ENCODE measurements at regions not wholly inside any gene's neighbourhood (a gene's known extent, or its start where the extent isn't known, plus 50 kb on each side); places are given as distances from the start of the nearest gene placed in this dataset.

GRCh38 chr5:19169426-19169825 lies 818.6 kb downstream of the CDH18 start:
- no peaks in the 10 kb centered on the region for H3K27me3 Mint-ChIP-seq (ENCODE audit: insufficient read depth, unreplicated experiment)
- no TSS peak for BruUV-seq (replicated peaks)
- H3K4me1 Mint-ChIP-seq (ENCODE audit: low read depth, unreplicated experiment): no peaks in the 10 kb centered on the region
- Histone ChIP-seq H3K27me3 (replicated peaks; ENCODE audit: control insufficient read depth, insufficient read depth, low read length) (no peaks in the 10 kb centered on the region), H3K9me3 (no peaks in the 10 kb centered on the region), H3K4me3 (ENCODE audit: low read depth, low read length) (no peak overlapping the region), H3K4me1 (no peaks in the 10 kb centered on the region), H3K36me3 (ENCODE audit: control insufficient read depth, insufficient read depth, low read length) (no peaks in the 10 kb centered on the region)
- H3K4me3 Mint-ChIP-seq (ENCODE audit: unreplicated experiment): no peak overlapping the region
- H3K36me3 Mint-ChIP-seq (ENCODE audit: insufficient read depth, unreplicated experiment): no peaks in the 10 kb centered on the region
- CTCF ChIA-PET: no interaction called here
- peaks cover 8% of the 10 kb centered on the region for H3K9me3 Mint-ChIP-seq (ENCODE audit: unreplicated experiment)
- no peak overlapping the region for H3K27ac Mint-ChIP-seq (ENCODE audit: unreplicated experiment)
- no peak for DNase-seq
- TF ChIP-seq, protein P1, sequence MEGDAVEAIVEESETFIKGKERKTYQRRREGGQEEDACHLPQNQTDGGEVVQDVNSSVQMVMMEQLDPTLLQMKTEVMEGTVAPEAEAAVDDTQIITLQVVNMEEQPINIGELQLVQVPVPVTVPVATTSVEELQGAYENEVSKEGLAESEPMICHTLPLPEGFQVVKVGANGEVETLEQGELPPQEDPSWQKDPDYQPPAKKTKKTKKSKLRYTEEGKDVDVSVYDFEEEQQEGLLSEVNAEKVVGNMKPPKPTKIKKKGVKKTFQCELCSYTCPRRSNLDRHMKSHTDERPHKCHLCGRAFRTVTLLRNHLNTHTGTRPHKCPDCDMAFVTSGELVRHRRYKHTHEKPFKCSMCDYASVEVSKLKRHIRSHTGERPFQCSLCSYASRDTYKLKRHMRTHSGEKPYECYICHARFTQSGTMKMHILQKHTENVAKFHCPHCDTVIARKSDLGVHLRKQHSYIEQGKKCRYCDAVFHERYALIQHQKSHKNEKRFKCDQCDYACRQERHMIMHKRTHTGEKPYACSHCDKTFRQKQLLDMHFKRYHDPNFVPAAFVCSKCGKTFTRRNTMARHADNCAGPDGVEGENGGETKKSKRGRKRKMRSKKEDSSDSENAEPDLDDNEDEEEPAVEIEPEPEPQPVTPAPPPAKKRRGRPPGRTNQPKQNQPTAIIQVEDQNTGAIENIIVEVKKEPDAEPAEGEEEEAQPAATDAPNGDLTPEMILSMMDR (IDR thresholded peaks at IDR 0.05; ENCODE audit: insufficient read depth in 1 of 2, low read depth in 1 of 2, low read length in 1 of 2, severe bottlenecking in 1 of 2, unreplicated experiment in 1 of 2): no peak
- POLR2A ChIA-PET: no interaction called here
- intact Hi-C loops (cut with micrococcal nuclease; ENCODE audit: unreplicated experiment): no loop called here

DNA sequence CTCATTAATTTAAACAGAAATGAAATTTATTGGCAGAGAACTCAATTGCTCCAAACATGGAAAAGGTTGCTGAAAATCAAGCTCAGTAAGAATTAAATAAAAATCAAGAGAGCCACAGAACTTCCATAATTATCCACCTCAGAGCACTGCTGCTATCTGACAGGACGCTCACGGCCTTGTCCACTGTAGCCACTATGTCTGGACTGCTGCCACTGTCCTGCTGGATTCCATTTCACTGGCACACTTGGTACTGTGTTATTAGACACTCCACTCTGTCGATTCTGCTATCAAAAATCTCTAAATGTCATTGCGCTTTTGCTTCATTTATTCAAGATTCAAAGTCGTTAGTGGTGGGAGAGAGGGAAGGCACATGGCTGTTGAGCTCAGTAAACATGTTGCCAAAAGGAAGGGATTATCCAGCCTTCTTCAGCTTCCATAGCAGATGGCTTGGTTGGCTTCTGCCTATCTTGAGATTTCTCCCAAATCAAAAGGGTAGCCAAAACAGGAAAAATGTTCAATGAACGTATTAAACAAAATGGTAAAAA lies 815.0 kb downstream of the CDH18 start:
- DNase-seq: no peak
- no TSS peak for BruUV-seq (replicated peaks)
- no peaks in the 10 kb centered on the region for H3K36me3 ChIP-seq (ENCODE audit: control insufficient read depth, insufficient read depth, low read length)
- Mint-ChIP-seq H3K27ac (ENCODE audit: unreplicated experiment) (no peak overlapping the region), H3K27me3 (ENCODE audit: insufficient read depth, unreplicated experiment) (no peaks in the 10 kb centered on the region), H3K9me3 (ENCODE audit: unreplicated experiment) (no peaks in the 10 kb centered on the region), H3K4me3 (ENCODE audit: unreplicated experiment) (no peak overlapping the region), H3K36me3 (ENCODE audit: insufficient read depth, unreplicated experiment) (no peaks in the 10 kb centered on the region), H3K4me1 (ENCODE audit: low read depth, unreplicated experiment) (no peaks in the 10 kb centered on the region)
- TF ChIP-seq, protein P1 (IDR thresholded peaks at IDR 0.05; ENCODE audit: insufficient read depth in 1 of 2, low read depth in 1 of 2, low read length in 1 of 2, severe bottlenecking in 1 of 2, unreplicated experiment in 1 of 2): no peak
- H3K4me1 ChIP-seq: no peaks in the 10 kb centered on the region
- H3K9me3 ChIP-seq: no peaks in the 10 kb centered on the region
- ChIA-PET POLR2A (no interaction called here), CTCF (no interaction called here)
- H3K27me3 ChIP-seq (replicated peaks; ENCODE audit: control insufficient read depth, insufficient read depth, low read length): no peaks in the 10 kb centered on the region
- H3K4me3 ChIP-seq (ENCODE audit: low read depth, low read length): no peak overlapping the region
- intact Hi-C loops (cut with micrococcal nuclease; ENCODE audit: unreplicated experiment): no loop called here

- Mint-ChIP-seq H3K4me3 (ENCODE audit: unreplicated experiment) (no peak overlapping the region), H3K27me3 (ENCODE audit: insufficient read depth, unreplicated experiment) (no peaks in the 10 kb centered on the region), H3K4me1 (ENCODE audit: low read depth, unreplicated experiment) (no peaks in the 10 kb centered on the region), H3K27ac (ENCODE audit: unreplicated experiment) (no peak overlapping the region), H3K9me3 (ENCODE audit: unreplicated experiment) (no peaks in the 10 kb centered on the region), H3K36me3 (ENCODE audit: insufficient read depth, unreplicated experiment) (no peaks in the 10 kb centered on the region)
- H3K4me1 ChIP-seq: no peaks in the 10 kb centered on the region
- H3K4me3 ChIP-seq (ENCODE audit: low read depth, low read length): no peak overlapping the region
- no peaks in the 10 kb centered on the region for H3K36me3 ChIP-seq (ENCODE audit: control insufficient read depth, insufficient read depth, low read length)
- no peak for DNase-seq
- TF ChIP-seq, protein P1 (IDR thresholded peaks at IDR 0.05; ENCODE audit: insufficient read depth in 1 of 2, low read depth in 1 of 2, low read length in 1 of 2, severe bottlenecking in 1 of 2, unreplicated experiment in 1 of 2): no peak
- intact Hi-C loops (cut with micrococcal nuclease; ENCODE audit: unreplicated experiment): no loop called here
- ChIA-PET CTCF (no interaction called here), POLR2A (no interaction called here)
- no TSS peak for BruUV-seq (replicated peaks)
- no peaks in the 10 kb centered on the region for H3K9me3 ChIP-seq
- H3K27me3 ChIP-seq (replicated peaks; ENCODE audit: control insufficient read depth, insufficient read depth, low read length): no peaks in the 10 kb centered on the region
These were observed 812.0 kb downstream of the CDH18 start for GRCh38 chr5:19175776-19176570.
